ENCODE measurements at regions not wholly inside any gene's neighbourhood (a gene's known extent, or its start where the extent isn't known, plus 50 kb on each side); places are given as distances from the start of the nearest gene placed in this dataset.

GRCh38 chr16:76081967-76082366, 195.2 kb upstream of the CNTNAP4 start:
- H3K4me1 ChIP-seq (ENCODE audit: insufficient read depth, low read length): no peaks in the 10 kb centered on the region
- no peak overlapping the region for H3K4me3 ChIP-seq (ENCODE audit: insufficient read depth, low read depth, low read length)
- H3K27ac ChIP-seq (ENCODE audit: low read depth, low read length): no peak overlapping the region
- H2AFZ ChIP-seq (ENCODE audit: low read depth, low read length): no peak overlapping the region
- FAIRE-seq: no peak
- H3K27me3 ChIP-seq (ENCODE audit: insufficient read depth, low read length): no peaks in the 10 kb centered on the region
- H3K4me3 Mint-ChIP-seq (ENCODE audit: unreplicated experiment): no peak overlapping the region
- DNase-seq (ENCODE audit: low read depth): no peak
- no peak overlapping the region for H3K27ac Mint-ChIP-seq (ENCODE audit: unreplicated experiment)
- H3K4me2 ChIP-seq (ENCODE audit: low read length): no peak overlapping the region
- H3K36me3 Mint-ChIP-seq (ENCODE audit: low read depth, unreplicated experiment): no peaks in the 10 kb centered on the region
- H3K36me3 ChIP-seq (ENCODE audit: insufficient read depth, low read length): no peaks in the 10 kb centered on the region
- no peaks in the 10 kb centered on the region for H4K20me1 ChIP-seq (ENCODE audit: insufficient read depth, low read length)
- H3K9ac ChIP-seq (ENCODE audit: low read length): no peak overlapping the region
- H3K9me3 Mint-ChIP-seq (ENCODE audit: unreplicated experiment): no peaks in the 10 kb centered on the region
- H3K9me3 ChIP-seq (ENCODE audit: insufficient read depth, low read depth, low read length): no peaks in the 10 kb centered on the region
- no peaks in the 10 kb centered on the region for H3K4me1 Mint-ChIP-seq (ENCODE audit: low read depth, unreplicated experiment)
- no peaks in the 10 kb centered on the region for H3K27me3 Mint-ChIP-seq (ENCODE audit: low read depth, unreplicated experiment)
- no peaks in the 10 kb centered on the region for H3K79me2 ChIP-seq (ENCODE audit: insufficient read depth, low read length)
- TF ChIP-seq CTCF (IDR thresholded peaks at IDR 0.05; ENCODE audit: insufficient read depth, low read depth, low read length) (no peak), EZH2 (IDR thresholded peaks at IDR 0.05; ENCODE audit: insufficient read depth, low read length) (no peak)

- no peak overlapping the region for H3K4me3 Mint-ChIP-seq (ENCODE audit: unreplicated experiment)
- no peak overlapping the region for H3K9ac ChIP-seq (ENCODE audit: low read length)
- no peaks in the 10 kb centered on the region for H3K27me3 ChIP-seq (ENCODE audit: insufficient read depth, low read length)
- H3K4me2 ChIP-seq (ENCODE audit: low read length): no peak overlapping the region
- DNase-seq (ENCODE audit: low read depth): no peak
- no peak overlapping the region for H3K27ac Mint-ChIP-seq (ENCODE audit: unreplicated experiment)
- H3K4me3 ChIP-seq (ENCODE audit: insufficient read depth, low read depth, low read length): no peak overlapping the region
- peaks cover 1% of the 10 kb centered on the region for H3K9me3 Mint-ChIP-seq (ENCODE audit: unreplicated experiment)
- H3K9me3 ChIP-seq (ENCODE audit: insufficient read depth, low read depth, low read length): peaks cover 6% of the 10 kb centered on the region
- H3K27me3 Mint-ChIP-seq (ENCODE audit: low read depth, unreplicated experiment): no peaks in the 10 kb centered on the region
- no peaks in the 10 kb centered on the region for H3K4me1 Mint-ChIP-seq (ENCODE audit: low read depth, unreplicated experiment)
- no peaks in the 10 kb centered on the region for H3K4me1 ChIP-seq (ENCODE audit: insufficient read depth, low read length)
- no peaks in the 10 kb centered on the region for H4K20me1 ChIP-seq (ENCODE audit: insufficient read depth, low read length)
- FAIRE-seq: no peak
- TF ChIP-seq EZH2 (IDR thresholded peaks at IDR 0.05; ENCODE audit: insufficient read depth, low read length) (no peak), CTCF (IDR thresholded peaks at IDR 0.05; ENCODE audit: insufficient read depth, low read depth, low read length) (no peak)
- no peak overlapping the region for H3K27ac ChIP-seq (ENCODE audit: low read depth, low read length)
- no peaks in the 10 kb centered on the region for H3K36me3 ChIP-seq (ENCODE audit: insufficient read depth, low read length)
- no peaks in the 10 kb centered on the region for H3K79me2 ChIP-seq (ENCODE audit: insufficient read depth, low read length)
- no peaks in the 10 kb centered on the region for H3K36me3 Mint-ChIP-seq (ENCODE audit: low read depth, unreplicated experiment)
- no peak overlapping the region for H2AFZ ChIP-seq (ENCODE audit: low read depth, low read length)
Measured at GRCh38 chr16:76106647-76107046, 170.6 kb upstream of the CNTNAP4 start.

GRCh38 chr16:76108460-76108859, 168.7 kb upstream of the CNTNAP4 start:
- H3K4me1 Mint-ChIP-seq (ENCODE audit: low read depth, unreplicated experiment): no peaks in the 10 kb centered on the region
- no peak overlapping the region for H3K27ac ChIP-seq (ENCODE audit: low read depth, low read length)
- H3K27me3 Mint-ChIP-seq (ENCODE audit: low read depth, unreplicated experiment): no peaks in the 10 kb centered on the region
- H3K79me2 ChIP-seq (ENCODE audit: insufficient read depth, low read length): no peaks in the 10 kb centered on the region
- no peaks in the 10 kb centered on the region for H3K36me3 Mint-ChIP-seq (ENCODE audit: low read depth, unreplicated experiment)
- H3K4me3 Mint-ChIP-seq (ENCODE audit: unreplicated experiment): no peak overlapping the region
- H3K4me3 ChIP-seq (ENCODE audit: insufficient read depth, low read depth, low read length): no peak overlapping the region
- no peaks in the 10 kb centered on the region for H3K36me3 ChIP-seq (ENCODE audit: insufficient read depth, low read length)
- H3K4me2 ChIP-seq (ENCODE audit: low read length): no peak overlapping the region
- peaks cover 1% of the 10 kb centered on the region for H3K9me3 Mint-ChIP-seq (ENCODE audit: unreplicated experiment)
- H3K9ac ChIP-seq (ENCODE audit: low read length): no peak overlapping the region
- no peak for DNase-seq (ENCODE audit: low read depth)
- no peaks in the 10 kb centered on the region for H3K4me1 ChIP-seq (ENCODE audit: insufficient read depth, low read length)
- FAIRE-seq: no peak
- no peak overlapping the region for H3K27ac Mint-ChIP-seq (ENCODE audit: unreplicated experiment)
- H3K9me3 ChIP-seq (ENCODE audit: insufficient read depth, low read depth, low read length): peaks cover 3% of the 10 kb centered on the region
- H4K20me1 ChIP-seq (ENCODE audit: insufficient read depth, low read length): no peaks in the 10 kb centered on the region
- no peak for TF ChIP-seq EZH2 (IDR thresholded peaks at IDR 0.05; ENCODE audit: insufficient read depth, low read length)
- TF ChIP-seq CTCF (IDR thresholded peaks at IDR 0.05; ENCODE audit: insufficient read depth, low read depth, low read length): no peak
- no peaks in the 10 kb centered on the region for H3K27me3 ChIP-seq (ENCODE audit: insufficient read depth, low read length)
- no peak overlapping the region for H2AFZ ChIP-seq (ENCODE audit: low read depth, low read length)

Data from astrocyte (in vitro differentiated cells and primary cell).